ENCODE measurements at regions not wholly inside any gene's neighbourhood (a gene's known extent, or its start where the extent isn't known, plus 50 kb on each side); places are given as distances from the start of the nearest gene placed in this dataset.

GRCh38 chr3:59580996-59581395, 531.2 kb upstream of the CFAP20DC start:
- DNase-seq (ENCODE audit: low read depth), result no peak

GRCh38 chr3:59580499-59580898, 530.7 kb upstream of the CFAP20DC start:
- DNase-seq (ENCODE audit: low read depth), result no peak

DNA sequence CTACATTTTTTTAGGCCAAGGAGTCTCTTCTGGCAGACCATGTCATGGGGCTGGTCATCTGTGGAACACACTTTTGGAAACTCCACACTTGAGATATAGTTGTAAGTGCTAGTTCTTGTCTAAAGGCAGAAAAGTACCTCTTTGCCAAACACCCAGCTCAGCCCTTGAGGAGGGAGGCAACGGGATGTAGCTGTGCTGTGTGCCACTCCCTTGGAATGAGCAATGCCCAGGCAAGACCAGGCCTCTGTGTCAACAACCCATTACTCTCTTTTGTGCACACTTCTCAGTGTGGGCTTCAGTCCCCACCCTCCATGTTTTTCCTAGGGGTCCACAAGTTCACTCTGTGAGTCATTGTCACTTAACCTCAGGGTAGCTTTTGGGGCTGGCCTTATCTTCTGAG, 528.3 kb upstream of the CFAP20DC start:
- no peak for DNase-seq (ENCODE audit: low read depth)

GRCh38 chr3:59576606-59577005, 526.8 kb upstream of the CFAP20DC start:
- no peak for DNase-seq (ENCODE audit: low read depth)

DNA sequence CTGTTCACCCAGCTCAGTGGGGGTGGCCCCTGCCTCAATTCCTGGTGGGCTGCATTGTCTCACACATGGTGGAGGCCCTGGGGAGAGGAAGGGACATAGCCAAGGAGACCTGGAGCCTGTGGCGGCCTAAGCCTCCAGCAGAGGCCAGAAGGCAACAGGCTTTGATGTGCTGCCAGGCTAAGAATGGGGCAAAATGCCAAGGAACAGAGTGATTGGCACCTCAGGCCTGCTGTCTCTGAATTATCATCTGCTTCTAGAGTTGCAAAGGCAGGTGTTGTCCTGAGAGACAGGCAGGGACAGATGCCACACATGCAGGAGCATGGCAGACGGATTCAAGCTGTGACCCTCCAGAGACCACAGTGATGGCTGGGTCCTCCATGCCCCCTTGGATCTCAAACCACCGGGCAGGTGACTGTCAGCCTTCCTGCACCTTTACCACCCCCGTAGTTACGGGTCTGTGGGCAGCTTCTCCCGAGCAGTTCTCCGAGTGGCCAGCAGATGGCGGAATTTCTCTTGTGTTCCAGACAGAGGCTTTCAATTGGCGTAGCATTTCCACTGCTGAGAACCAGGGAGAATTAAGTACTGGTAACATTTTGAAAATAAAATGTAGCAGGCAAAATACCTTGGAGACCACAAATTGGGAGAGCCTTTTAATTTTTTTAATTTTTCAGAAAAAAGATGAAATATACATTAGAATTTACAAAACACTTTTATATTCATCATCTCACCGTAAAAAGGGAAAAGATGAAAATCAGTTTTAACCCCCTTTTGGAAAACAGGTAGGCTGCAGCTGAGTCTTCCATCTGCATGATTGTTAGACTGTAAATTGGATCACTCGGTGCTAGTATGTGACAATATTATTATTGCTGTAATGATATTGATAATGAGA, 525.5 kb upstream of the CFAP20DC start:
- peak; percentile 67 for DNase-seq (ENCODE audit: low read depth)

DNA sequence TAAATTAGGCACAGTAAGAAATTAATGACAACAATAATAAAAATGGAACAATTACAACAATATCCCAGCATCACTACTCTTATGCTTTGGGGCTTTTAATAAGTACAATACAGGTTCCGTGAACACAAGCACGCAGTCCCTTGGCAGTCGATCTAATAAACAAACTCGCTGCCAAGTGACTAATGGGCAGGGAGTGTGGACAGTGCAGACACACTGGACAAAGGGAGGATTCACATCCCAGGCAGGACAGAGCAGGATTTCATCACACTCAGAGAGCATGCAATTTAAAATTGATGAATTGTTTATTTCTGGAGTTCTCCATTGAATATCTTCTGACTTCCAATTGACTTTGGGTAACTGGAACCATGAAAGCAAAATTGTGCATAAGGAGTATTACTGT, 524.1 kb upstream of the CFAP20DC start:
- DNase-seq (ENCODE audit: low read depth), result no peak

- DNase-seq (ENCODE audit: low read depth), result no peak
Measured at GRCh38 chr3:59572106-59572505, 522.3 kb upstream of the CFAP20DC start.

- DNase-seq (ENCODE audit: low read depth), result no peak
Measured at GRCh38 chr3:59570806-59571205, 521.0 kb upstream of the CFAP20DC start.

- no peak for DNase-seq (ENCODE audit: low read depth)
Measured at GRCh38 chr3:59567661-59568060, 517.8 kb upstream of the CFAP20DC start.

- DNase-seq (ENCODE audit: low read depth), result no peak
Measured at GRCh38 chr3:59566481-59566975, 516.7 kb upstream of the CFAP20DC start.

DNA sequence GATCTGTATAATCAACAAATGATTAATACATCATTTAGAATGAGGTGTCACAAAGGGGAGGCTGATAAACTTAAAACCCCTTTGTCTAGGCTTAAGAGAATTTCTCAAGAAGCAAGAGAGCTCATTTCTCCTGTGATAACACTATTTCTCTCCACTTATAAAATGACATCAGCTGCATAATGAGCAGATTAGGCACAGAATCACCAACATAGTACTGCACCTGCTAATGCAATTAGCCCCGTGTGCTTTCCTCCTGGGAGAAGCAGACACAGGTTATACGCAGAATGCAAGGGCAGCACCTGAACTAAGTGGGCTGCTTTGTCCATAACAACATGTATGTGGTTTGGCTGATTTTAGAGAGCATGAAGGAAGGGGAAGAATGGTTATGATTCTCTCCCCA, 515.3 kb upstream of the CFAP20DC start:
- DNase-seq (ENCODE audit: low read depth), result no peak

GRCh38 chr3:59563966-59564365, 514.1 kb upstream of the CFAP20DC start:
- DNase-seq (ENCODE audit: low read depth), result no peak

GRCh38 chr3:59563072-59563605, 513.3 kb upstream of the CFAP20DC start:
- DNase-seq (ENCODE audit: low read depth), result no peak

GRCh38 chr3:59559721-59560435, 510.1 kb upstream of the CFAP20DC start:
- no peak for DNase-seq (ENCODE audit: low read depth)

DNA sequence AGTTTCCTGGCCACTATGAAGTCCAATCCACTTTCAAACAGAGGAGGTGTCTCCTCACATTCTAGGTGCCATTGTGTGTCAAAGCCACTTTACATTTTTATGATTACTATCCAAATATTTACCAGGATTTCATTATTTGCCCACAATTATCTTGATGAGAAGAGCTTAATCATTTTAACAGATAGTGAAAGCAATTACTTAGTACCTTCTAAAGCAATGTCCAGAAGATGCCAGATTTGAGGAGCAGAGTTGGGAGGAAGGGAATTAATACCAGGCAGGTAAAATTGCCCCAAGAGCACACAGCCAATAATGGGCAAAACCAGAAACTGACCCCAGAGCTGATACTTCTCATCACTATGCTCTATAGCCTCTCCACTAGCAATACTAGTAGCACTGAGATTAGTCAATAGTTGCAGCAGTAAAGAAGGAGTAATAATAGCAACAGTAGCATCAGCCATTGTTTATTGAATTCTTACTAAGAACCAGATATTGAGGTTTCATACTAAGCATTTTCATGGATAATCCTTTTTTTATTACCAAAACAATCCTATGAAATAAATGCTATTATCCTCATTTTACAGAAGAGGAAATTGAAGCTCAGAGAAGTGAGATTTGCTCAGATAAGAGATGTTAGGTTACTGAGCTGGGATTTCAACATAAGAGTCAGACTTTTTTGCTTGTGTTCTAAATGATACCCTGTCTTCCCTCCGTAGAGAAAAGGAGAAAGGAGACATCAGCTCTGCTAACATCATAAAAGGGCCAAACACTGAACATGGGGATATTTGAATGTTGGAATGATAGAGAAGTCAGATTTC, 509.3 kb upstream of the CFAP20DC start:
- no peak for DNase-seq (ENCODE audit: low read depth)

- no peak for DNase-seq (ENCODE audit: low read depth)
Measured at GRCh38 chr3:59555593-59556315, 505.9 kb upstream of the CFAP20DC start.

DNA sequence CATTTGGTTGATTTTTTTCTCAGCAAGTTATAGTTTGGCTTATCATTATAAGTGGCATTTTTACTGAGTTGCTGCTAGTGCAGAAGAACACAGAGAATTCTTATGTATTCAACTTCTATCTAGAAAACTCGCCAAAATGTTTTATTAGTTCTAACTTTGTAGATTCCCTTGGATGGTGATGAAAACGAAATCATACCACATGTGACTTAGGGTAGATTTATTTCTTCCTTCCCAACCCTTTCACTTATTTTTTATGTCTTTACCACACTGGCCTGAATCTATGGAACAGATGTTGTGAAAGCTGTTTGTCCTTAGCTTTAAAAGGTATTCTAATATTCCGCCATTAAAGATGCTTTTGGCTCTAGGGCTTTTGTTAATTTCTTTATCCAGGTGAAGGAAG, 503.3 kb upstream of the CFAP20DC start:
- no peak for DNase-seq (ENCODE audit: low read depth)

- no peak for DNase-seq (ENCODE audit: low read depth)
Measured at GRCh38 chr3:59551834-59552233, 502.0 kb upstream of the CFAP20DC start.

- no peak for DNase-seq (ENCODE audit: low read depth)
Measured at GRCh38 chr3:59549962-59550361, 500.1 kb upstream of the CFAP20DC start.

DNA sequence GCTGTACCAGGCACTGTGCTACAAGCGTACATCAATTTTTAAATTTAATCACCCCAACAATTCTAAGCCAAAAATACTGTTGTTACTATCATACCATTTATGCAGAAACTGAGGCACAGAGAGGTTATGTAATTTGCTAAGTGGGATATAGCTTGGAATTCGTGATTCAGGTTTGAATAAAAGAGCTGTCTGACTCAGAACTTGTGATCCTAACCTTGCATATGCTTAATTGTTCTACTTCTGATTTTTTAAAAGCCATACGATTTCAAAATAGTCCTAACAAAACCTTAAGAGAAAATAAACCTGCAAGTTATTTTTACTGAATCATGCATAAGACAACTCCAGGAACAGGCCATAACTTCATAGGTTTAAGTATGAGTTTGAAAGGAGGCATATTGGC, 498.0 kb upstream of the CFAP20DC start:
- DNase-seq (ENCODE audit: low read depth), result no peak

GRCh38 chr3:59546522-59546921, 496.7 kb upstream of the CFAP20DC start:
- no peak for DNase-seq (ENCODE audit: low read depth)
